WERI-Rb-1 (cell line): ENCODE measurements at regions not wholly inside any gene's neighbourhood (a gene's known extent, or its start where the extent isn't known, plus 50 kb on each side); places are given as distances from the start of the nearest gene placed in this dataset.

Experiments
- DNase-seq: peaks from one replicate; pipeline ENCODE4 v3.0.0-alpha.2; 2020
- H3K27ac ChIP-seq: fragments of 250-450 bp; sonication (Bioruptor Pico); 2 replicates; pipeline ENCODE4 v1.5.1; 2020; ENCODE audit warnings: mild to moderate bottlenecking, moderate library complexity
- H3K27me3 ChIP-seq: fragments of 250-450 bp; sonication (Bioruptor Pico); 2 replicates; pipeline ENCODE4 v1.5.1; 2021; ENCODE audit warnings: mild to moderate bottlenecking, low read depth, moderate library complexity; ENCODE audit not compliant: insufficient read depth, severe bottlenecking
- H3K36me3 ChIP-seq: fragments of 250-450 bp; sonication (Bioruptor Pico); 2 replicates; pipeline ENCODE4 v1.5.1; 2020; ENCODE audit warnings: mild to moderate bottlenecking, moderate library complexity
- H3K4me3 ChIP-seq: 2 replicates; pipeline ENCODE4 v1.5.1; 2011; ENCODE audit warnings: low read depth, mild to moderate bottlenecking, control low read depth, low read length
- H3K9me3 ChIP-seq: fragments of 250-450 bp; sonication (Bioruptor Pico); 2 replicates; pipeline ENCODE4 v1.5.1; 2021; ENCODE audit warnings: mild to moderate bottlenecking, moderate library complexity; ENCODE audit not compliant: severe bottlenecking
- TF ChIP-seq, protein P1 (sequence below): IDR thresholded peaks from 2 replicates; pipeline ENCODE4 v1.5.1; 2011; ENCODE audit warnings: low read depth, mild to moderate bottlenecking, control low read depth, inconsistent platforms, low read length

- TF ChIP-seq, protein P1, sequence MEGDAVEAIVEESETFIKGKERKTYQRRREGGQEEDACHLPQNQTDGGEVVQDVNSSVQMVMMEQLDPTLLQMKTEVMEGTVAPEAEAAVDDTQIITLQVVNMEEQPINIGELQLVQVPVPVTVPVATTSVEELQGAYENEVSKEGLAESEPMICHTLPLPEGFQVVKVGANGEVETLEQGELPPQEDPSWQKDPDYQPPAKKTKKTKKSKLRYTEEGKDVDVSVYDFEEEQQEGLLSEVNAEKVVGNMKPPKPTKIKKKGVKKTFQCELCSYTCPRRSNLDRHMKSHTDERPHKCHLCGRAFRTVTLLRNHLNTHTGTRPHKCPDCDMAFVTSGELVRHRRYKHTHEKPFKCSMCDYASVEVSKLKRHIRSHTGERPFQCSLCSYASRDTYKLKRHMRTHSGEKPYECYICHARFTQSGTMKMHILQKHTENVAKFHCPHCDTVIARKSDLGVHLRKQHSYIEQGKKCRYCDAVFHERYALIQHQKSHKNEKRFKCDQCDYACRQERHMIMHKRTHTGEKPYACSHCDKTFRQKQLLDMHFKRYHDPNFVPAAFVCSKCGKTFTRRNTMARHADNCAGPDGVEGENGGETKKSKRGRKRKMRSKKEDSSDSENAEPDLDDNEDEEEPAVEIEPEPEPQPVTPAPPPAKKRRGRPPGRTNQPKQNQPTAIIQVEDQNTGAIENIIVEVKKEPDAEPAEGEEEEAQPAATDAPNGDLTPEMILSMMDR = no peak
- no peak for DNase-seq
- H3K36me3 ChIP-seq = no peaks in the 10 kb centered on the region
- peaks cover 3% of the 10 kb centered on the region for H3K9me3 ChIP-seq
- H3K27ac ChIP-seq = no peak overlapping the region
- H3K27me3 ChIP-seq = no peaks in the 10 kb centered on the region
- no peak overlapping the region for H3K4me3 ChIP-seq
Measured at GRCh38 chr16:66278111-66278531, 88.4 kb upstream of the CDH5 start.

GRCh38 chr16:66277311-66278070, 89.0 kb upstream of the CDH5 start:
- H3K27ac ChIP-seq = no peak overlapping the region
- H3K4me3 ChIP-seq = no peak overlapping the region
- TF ChIP-seq, protein P1 = no peak
- no peaks in the 10 kb centered on the region for H3K27me3 ChIP-seq
- H3K36me3 ChIP-seq = no peaks in the 10 kb centered on the region
- DNase-seq = no peak
- H3K9me3 ChIP-seq = peaks cover 3% of the 10 kb centered on the region

DNA sequence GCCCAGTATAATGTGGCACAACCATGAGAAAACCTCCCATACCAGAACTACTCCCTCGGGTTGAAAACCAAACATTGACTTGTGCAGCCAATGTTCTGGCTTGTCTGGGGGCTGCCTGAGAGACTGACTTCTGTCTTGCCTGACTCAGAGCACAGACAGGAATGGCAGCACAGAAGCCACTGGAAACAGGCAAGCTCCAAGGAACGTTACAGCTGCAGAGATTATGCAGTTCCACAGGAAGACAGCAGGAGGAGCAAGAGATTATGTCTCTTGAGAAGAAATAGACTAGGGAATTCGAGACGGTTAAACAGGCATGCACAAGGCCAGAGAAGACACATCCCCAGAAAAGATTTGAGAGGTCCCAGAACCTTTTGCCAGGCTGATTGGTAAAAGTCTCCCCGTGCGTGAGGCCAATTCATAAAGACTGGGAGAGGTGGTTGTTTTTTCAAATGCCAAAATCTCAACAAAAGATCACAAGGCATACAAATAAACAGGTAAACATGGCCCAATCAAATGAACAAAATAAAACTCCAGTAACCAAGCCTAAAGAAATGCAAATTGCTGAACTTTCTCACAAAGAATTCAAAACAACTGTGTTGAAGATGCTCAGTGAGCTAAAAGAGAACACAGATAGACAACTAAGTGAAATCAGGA, 90.6 kb upstream of the CDH5 start:
- Histone ChIP-seq H3K9me3 (peaks cover 3% of the 10 kb centered on the region), H3K27ac (no peak overlapping the region), H3K27me3 (no peaks in the 10 kb centered on the region), H3K36me3 (no peaks in the 10 kb centered on the region), H3K4me3 (no peak overlapping the region)
- TF ChIP-seq, protein P1 = peak; percentile 79
- peak; percentile 74 for DNase-seq

GRCh38 chr16:66274335-66275110, 92.0 kb upstream of the CDH5 start:
- no peaks in the 10 kb centered on the region for H3K36me3 ChIP-seq
- no peaks in the 10 kb centered on the region for H3K27me3 ChIP-seq
- no peak for DNase-seq
- H3K27ac ChIP-seq = no peak overlapping the region
- H3K4me3 ChIP-seq = no peak overlapping the region
- TF ChIP-seq, protein P1 = 0 out of 2 replicates have a peak, but pooled peaks have one; percentile 8
- no peaks in the 10 kb centered on the region for H3K9me3 ChIP-seq

DNA sequence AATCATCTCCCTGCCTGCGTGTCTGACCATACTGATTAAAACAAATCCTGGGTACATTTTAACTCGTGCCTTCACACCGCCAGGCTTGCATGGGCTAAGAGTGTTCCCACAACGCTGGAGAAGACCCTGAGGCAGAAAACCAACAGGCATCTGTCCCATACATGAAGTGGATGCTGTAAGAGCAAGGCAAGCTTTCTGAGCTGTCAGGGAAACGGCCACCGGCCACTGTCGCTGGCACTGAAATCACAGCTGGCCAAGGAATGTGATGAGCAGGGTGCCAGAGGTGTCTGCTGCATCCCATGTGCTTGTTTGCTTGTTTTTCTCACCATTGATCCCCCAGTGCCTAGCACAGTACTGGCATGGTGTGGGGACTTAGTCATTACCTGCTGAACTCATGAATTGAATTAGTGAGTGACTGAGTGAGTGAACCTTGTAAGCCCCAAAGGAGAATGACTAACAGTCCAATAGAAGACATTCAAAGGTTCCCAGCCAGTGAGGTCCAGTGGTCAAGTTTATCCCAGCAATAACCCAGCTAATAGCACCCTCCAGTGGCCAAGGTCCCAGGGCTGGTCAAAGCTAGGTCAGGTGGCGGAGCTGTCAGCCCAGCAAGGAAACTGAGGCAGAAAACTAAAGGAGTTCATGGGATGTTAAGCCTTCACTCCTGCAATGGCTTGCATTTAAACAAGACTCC, 92.7 kb upstream of the CDH5 start:
- no peak overlapping the region for H3K4me3 ChIP-seq
- TF ChIP-seq, protein P1 = peak; percentile 61
- H3K9me3 ChIP-seq = no peaks in the 10 kb centered on the region
- H3K36me3 ChIP-seq = no peaks in the 10 kb centered on the region
- peak; percentile 60 for DNase-seq
- no peak overlapping the region for H3K27ac ChIP-seq
- H3K27me3 ChIP-seq = no peaks in the 10 kb centered on the region
